ENCODE measurements at regions not wholly inside any gene's neighbourhood (a gene's known extent, or its start where the extent isn't known, plus 50 kb on each side); places are given as distances from the start of the nearest gene placed in this dataset.

- no peaks in the 10 kb centered on the region for H3K36me3 ChIP-seq (replicated peaks in 1 of 2)
- no peak overlapping the region for H3K4me3 ChIP-seq
- intact Hi-C loops (cut with DNase I) = no loop called here
- H3K4me1 ChIP-seq (replicated peaks in 1 of 2) = no peaks in the 10 kb centered on the region
- no peak overlapping the region for H3K27ac ChIP-seq
- H3K9me3 ChIP-seq (replicated peaks in 1 of 3) = no peaks in the 10 kb centered on the region
- 81 to 84% (median 81%) methylated on average over 12 of the region's 12 CpGs for WGBS, 4 donors
- TF ChIP-seq POLR2A (IDR thresholded peaks at IDR 0.05) (no peak), CTCF (IDR thresholded peaks at IDR 0.05) (no peak)
- no peaks in the 10 kb centered on the region for H3K27me3 ChIP-seq
- no peak for DNase-seq
Measured at GRCh38 chr6:3654436-3654835, 97.1 kb downstream of the PXDC1 start.

GRCh38 chr6:3653528-3654070 is 97.9 kb downstream of the PXDC1 start:
- Histone ChIP-seq H3K4me3 (no peak overlapping the region), H3K36me3 (replicated peaks in 1 of 2) (no peaks in the 10 kb centered on the region), H3K4me1 (replicated peaks in 1 of 2) (no peaks in the 10 kb centered on the region), H3K27me3 (no peaks in the 10 kb centered on the region), H3K27ac (no peak overlapping the region), H3K9me3 (replicated peaks in 1 of 3) (no peaks in the 10 kb centered on the region)
- DNase-seq = no peak
- intact Hi-C loops (cut with DNase I) = no loop called here
- TF ChIP-seq POLR2A (IDR thresholded peaks at IDR 0.05) = no peak
- no peak for TF ChIP-seq CTCF (IDR thresholded peaks at IDR 0.05)
- 83 to 92% (median 85%) methylated on average over 6 of the region's 6 CpGs for WGBS, 4 donors

- no peaks in the 10 kb centered on the region for H3K36me3 ChIP-seq (replicated peaks in 1 of 2)
- WGBS, 4 donors = 66 to 84% (median 77%) methylated on average over 7 to 12 of the region's 12 CpGs
- H3K9me3 ChIP-seq (replicated peaks in 1 of 3) = no peaks in the 10 kb centered on the region
- no peaks in the 10 kb centered on the region for H3K4me1 ChIP-seq (replicated peaks in 1 of 2)
- H3K27ac ChIP-seq = no peak overlapping the region
- TF ChIP-seq CTCF (IDR thresholded peaks at IDR 0.05) (no peak), POLR2A (IDR thresholded peaks at IDR 0.05) (no peak)
- intact Hi-C loops (cut with DNase I) = no loop called here
- no peak for DNase-seq
- no peaks in the 10 kb centered on the region for H3K27me3 ChIP-seq
- no peak overlapping the region for H3K4me3 ChIP-seq
Measured at GRCh38 chr6:3651698-3652229, 99.7 kb downstream of the PXDC1 start.

GRCh38 chr6:3650959-3651697 is 100.4 kb downstream of the PXDC1 start:
- DNase-seq = no peak
- no peaks in the 10 kb centered on the region for H3K27me3 ChIP-seq
- H3K9me3 ChIP-seq (replicated peaks in 1 of 3) = no peaks in the 10 kb centered on the region
- H3K4me1 ChIP-seq (replicated peaks in 1 of 2) = no peaks in the 10 kb centered on the region
- WGBS, 4 donors = 57 to 73% (median 66%) methylated on average over 15 of the region's 15 CpGs
- H3K36me3 ChIP-seq (replicated peaks in 1 of 2) = no peaks in the 10 kb centered on the region
- no peak overlapping the region for H3K4me3 ChIP-seq
- no peak overlapping the region for H3K27ac ChIP-seq
- TF ChIP-seq POLR2A (IDR thresholded peaks at IDR 0.05) = no peak
- no peak for TF ChIP-seq CTCF (IDR thresholded peaks at IDR 0.05)
- intact Hi-C loops (cut with DNase I) = no loop called here
